ENCODE measurements at regions not wholly inside any gene's neighbourhood (a gene's known extent, or its start where the extent isn't known, plus 50 kb on each side); places are given as distances from the start of the nearest gene placed in this dataset.

DNA sequence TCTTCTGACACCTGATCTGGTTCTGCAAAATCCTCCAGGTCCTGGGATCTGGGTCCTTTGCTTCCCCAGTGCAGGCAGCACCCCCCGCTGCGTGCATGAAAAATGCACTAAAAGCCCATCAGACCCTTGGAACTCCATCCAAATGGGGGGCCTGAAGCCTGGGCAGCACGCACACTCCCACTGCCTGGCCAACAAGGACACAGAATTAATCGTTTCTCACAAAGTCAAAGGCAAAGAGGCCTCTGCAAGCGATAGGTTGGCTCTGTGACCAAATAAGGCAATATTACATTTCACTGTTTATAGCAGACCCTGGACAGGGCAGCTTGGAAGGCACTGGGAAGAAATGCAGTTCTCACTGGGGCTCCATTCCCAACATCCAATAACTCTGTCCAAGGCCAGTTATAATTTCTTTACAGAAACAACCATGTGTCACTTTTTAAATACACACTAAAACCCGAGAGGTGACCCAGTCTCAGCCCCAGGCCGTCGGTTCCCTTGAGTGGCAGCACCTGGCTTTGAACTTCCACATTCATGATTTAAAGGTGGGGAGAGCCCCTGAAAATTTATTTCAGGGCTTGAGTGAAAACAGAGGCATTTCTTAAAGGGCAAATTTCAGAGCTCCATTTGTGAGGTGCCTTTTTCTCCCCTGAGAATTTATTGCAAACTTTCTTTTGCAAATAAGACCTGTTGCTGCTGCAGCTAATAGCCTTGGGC lies 114.4 kb upstream of the ANO1 start:
- intact Hi-C loops (cut with micrococcal nuclease; ENCODE audit: unreplicated experiment): no loop called here
- H3K4me3 ChIP-seq (ENCODE audit: low read depth, low read length, poor library complexity, severe bottlenecking): no peak overlapping the region
- no peaks in the 10 kb centered on the region for H3K36me3 ChIP-seq (ENCODE audit: insufficient read depth, low read length, poor library complexity, severe bottlenecking)
- no peak for DNase-seq (ENCODE audit: low spot score)
- H3K27ac ChIP-seq (ENCODE audit: low read depth, low read length, poor library complexity, severe bottlenecking): no peak overlapping the region
- CTCF ChIA-PET: no interaction called here
- no peak for TF ChIP-seq EZH2 (IDR thresholded peaks at IDR 0.05; ENCODE audit: borderline replicate concordance, low read depth, low read length, poor library complexity, severe bottlenecking)
- TF ChIP-seq, protein P1, sequence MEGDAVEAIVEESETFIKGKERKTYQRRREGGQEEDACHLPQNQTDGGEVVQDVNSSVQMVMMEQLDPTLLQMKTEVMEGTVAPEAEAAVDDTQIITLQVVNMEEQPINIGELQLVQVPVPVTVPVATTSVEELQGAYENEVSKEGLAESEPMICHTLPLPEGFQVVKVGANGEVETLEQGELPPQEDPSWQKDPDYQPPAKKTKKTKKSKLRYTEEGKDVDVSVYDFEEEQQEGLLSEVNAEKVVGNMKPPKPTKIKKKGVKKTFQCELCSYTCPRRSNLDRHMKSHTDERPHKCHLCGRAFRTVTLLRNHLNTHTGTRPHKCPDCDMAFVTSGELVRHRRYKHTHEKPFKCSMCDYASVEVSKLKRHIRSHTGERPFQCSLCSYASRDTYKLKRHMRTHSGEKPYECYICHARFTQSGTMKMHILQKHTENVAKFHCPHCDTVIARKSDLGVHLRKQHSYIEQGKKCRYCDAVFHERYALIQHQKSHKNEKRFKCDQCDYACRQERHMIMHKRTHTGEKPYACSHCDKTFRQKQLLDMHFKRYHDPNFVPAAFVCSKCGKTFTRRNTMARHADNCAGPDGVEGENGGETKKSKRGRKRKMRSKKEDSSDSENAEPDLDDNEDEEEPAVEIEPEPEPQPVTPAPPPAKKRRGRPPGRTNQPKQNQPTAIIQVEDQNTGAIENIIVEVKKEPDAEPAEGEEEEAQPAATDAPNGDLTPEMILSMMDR (conservative IDR thresholded peaks at IDR 0.05; ENCODE audit: low read depth, low read length): no peak
- POLR2A ChIA-PET (ENCODE audit: low non-redundant PET): no interaction called here
- no peaks in the 10 kb centered on the region for H3K9me3 ChIP-seq (ENCODE audit: low read depth, low read length, poor library complexity, severe bottlenecking)
- no peaks in the 10 kb centered on the region for H3K4me1 ChIP-seq (ENCODE audit: insufficient read depth, low read length, poor library complexity, severe bottlenecking)
- BruUV-seq (replicated peaks): no TSS peak
- no peaks in the 10 kb centered on the region for H3K27me3 ChIP-seq (replicated peaks; ENCODE audit: insufficient read depth, low read depth, low read length, poor library complexity)

DNA sequence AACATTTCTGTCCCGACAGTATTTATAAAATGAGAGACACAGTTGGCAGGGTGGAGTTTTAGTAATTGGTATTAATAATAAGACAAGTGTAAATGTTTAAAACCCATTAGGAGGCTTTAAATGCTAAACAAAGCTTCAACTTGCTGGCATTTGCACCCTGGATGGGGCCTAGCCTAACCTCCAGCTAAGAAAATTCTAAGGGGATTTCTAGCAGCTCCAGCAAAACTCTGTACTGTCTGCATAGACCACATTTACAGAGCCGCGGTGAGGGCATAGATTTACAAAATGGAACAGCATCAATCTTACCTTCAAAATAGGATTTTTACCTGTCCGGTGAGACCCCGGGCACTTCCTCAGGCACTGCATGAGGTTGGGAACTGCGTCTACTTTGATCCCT lies 113.9 kb upstream of the ANO1 start:
- Histone ChIP-seq H3K27ac (ENCODE audit: low read depth, low read length, poor library complexity, severe bottlenecking) (no peak overlapping the region), H3K9me3 (ENCODE audit: low read depth, low read length, poor library complexity, severe bottlenecking) (no peaks in the 10 kb centered on the region), H3K4me3 (ENCODE audit: low read depth, low read length, poor library complexity, severe bottlenecking) (no peak overlapping the region), H3K36me3 (ENCODE audit: insufficient read depth, low read length, poor library complexity, severe bottlenecking) (no peaks in the 10 kb centered on the region), H3K27me3 (replicated peaks; ENCODE audit: insufficient read depth, low read depth, low read length, poor library complexity) (no peaks in the 10 kb centered on the region), H3K4me1 (ENCODE audit: insufficient read depth, low read length, poor library complexity, severe bottlenecking) (no peaks in the 10 kb centered on the region)
- POLR2A ChIA-PET (ENCODE audit: low non-redundant PET): no interaction called here
- CTCF ChIA-PET: no interaction called here
- no TSS peak for BruUV-seq (replicated peaks)
- intact Hi-C loops (cut with micrococcal nuclease; ENCODE audit: unreplicated experiment): no loop called here
- no peak for DNase-seq (ENCODE audit: low spot score)
- no peak for TF ChIP-seq EZH2 (IDR thresholded peaks at IDR 0.05; ENCODE audit: borderline replicate concordance, low read depth, low read length, poor library complexity, severe bottlenecking)
- TF ChIP-seq, protein P1 (conservative IDR thresholded peaks at IDR 0.05; ENCODE audit: low read depth, low read length): no peak

DNA sequence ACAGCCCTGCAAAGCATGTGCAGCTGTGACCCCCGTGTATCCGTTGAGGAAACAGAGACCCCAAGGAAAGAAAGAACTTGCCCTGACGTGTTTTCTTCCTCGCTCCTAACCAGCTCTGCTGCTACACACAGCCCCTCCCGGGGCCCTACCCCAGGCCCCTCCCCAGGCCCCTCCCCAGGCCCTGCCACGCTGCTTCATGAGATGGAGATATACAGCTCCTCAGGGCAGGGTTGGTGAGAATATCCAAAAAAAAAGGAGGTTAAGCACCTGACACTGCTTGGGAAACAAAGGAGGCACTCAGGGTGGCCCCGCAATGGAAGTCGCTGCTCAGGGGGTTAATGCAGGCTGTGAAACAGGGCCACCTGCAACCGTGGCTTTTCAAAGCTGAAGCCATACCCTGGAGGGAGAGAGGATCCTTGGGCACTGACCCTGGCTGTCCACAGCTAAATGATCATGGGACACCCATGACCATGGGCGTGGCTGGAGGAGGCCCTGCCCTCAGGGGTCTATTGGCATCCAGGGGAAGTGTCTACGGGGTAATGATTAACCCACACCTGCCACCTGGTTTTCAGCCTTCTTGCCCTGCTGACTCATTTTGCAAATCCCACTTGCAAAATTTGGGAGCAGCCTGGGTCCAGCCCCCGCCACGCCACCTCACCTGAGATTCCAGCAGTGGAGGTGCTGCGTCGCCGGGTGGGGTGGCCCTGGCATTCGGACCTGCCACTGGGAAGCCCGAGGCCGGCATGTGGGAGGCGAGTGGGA lies 112.1 kb upstream of the ANO1 start:
- H3K27ac ChIP-seq (ENCODE audit: low read depth, low read length, poor library complexity, severe bottlenecking): no peak overlapping the region
- H3K4me1 ChIP-seq (ENCODE audit: insufficient read depth, low read length, poor library complexity, severe bottlenecking): no peaks in the 10 kb centered on the region
- no peaks in the 10 kb centered on the region for H3K27me3 ChIP-seq (replicated peaks; ENCODE audit: insufficient read depth, low read depth, low read length, poor library complexity)
- ChIA-PET CTCF (no interaction called here), POLR2A (ENCODE audit: low non-redundant PET) (no interaction called here)
- no peak overlapping the region for H3K4me3 ChIP-seq (ENCODE audit: low read depth, low read length, poor library complexity, severe bottlenecking)
- TF ChIP-seq, protein P1 (conservative IDR thresholded peaks at IDR 0.05; ENCODE audit: low read depth, low read length): no peak
- no peak for TF ChIP-seq EZH2 (IDR thresholded peaks at IDR 0.05; ENCODE audit: borderline replicate concordance, low read depth, low read length, poor library complexity, severe bottlenecking)
- no peaks in the 10 kb centered on the region for H3K9me3 ChIP-seq (ENCODE audit: low read depth, low read length, poor library complexity, severe bottlenecking)
- no TSS peak for BruUV-seq (replicated peaks)
- DNase-seq (ENCODE audit: low spot score): no peak
- intact Hi-C loops (cut with micrococcal nuclease; ENCODE audit: unreplicated experiment): no loop called here
- H3K36me3 ChIP-seq (ENCODE audit: insufficient read depth, low read length, poor library complexity, severe bottlenecking): no peaks in the 10 kb centered on the region

Measured in A673 (cell line).